ENCODE measurements at regions not wholly inside any gene's neighbourhood (a gene's known extent, or its start where the extent isn't known, plus 50 kb on each side); places are given as distances from the start of the nearest gene placed in this dataset.
A peak's percentile ranks its signal among the peaks of the same experiment; 100 is the strongest.
"Not testable (repeated sequence)": the region's sequence is repeated elsewhere in the genome, so short reads cannot be mapped to it uniquely, and the experiment has no call there.

GRCh38 chr11:69585385-69585784 lies 55.6 kb upstream of the CCND1 start:
- no peaks in the 10 kb centered on the region for H3K9me3 ChIP-seq

GRCh38 chr11:69587454-69588090 lies 53.4 kb upstream of the CCND1 start:
- Histone ChIP-seq H3K9me3 (no peaks in the 10 kb centered on the region), H3K27me3 (no peaks in the 10 kb centered on the region), H3K27ac (no peak overlapping the region), H3K4me1 (no peaks in the 10 kb centered on the region), H3K4me3 (no peak overlapping the region), H3K36me3 (no peaks in the 10 kb centered on the region)
- TF ChIP-seq EP300 (IDR thresholded peaks at IDR 0.05) = no peak
- 84% methylated on average over 5 of the region's 5 CpGs for WGBS
- DNase-seq (ENCODE audit: low spot score in 2 of 2) = no peak

More at GRCh38 chr11:69585385-69585784, 55.6 kb upstream of the CCND1 start:
- Histone ChIP-seq H3K27me3 (no peaks in the 10 kb centered on the region), H3K27ac (no peak overlapping the region), H3K4me3 (no peak overlapping the region), H3K4me1 (no peaks in the 10 kb centered on the region), H3K36me3 (no peaks in the 10 kb centered on the region)
- peak in 1 of 2 donors; percentile 8 for DNase-seq (ENCODE audit: low spot score in 2 of 2)
- 93% methylated on average over 3 of the region's 3 CpGs for WGBS
- TF ChIP-seq POLR2A (IDR thresholded peaks at IDR 0.05) = no peak
- TF ChIP-seq EP300 (IDR thresholded peaks at IDR 0.05) = no peak
- TF ChIP-seq POLR2AphosphoS5 (IDR thresholded peaks at IDR 0.05) = no peak
- no peak for TF ChIP-seq CTCF (IDR thresholded peaks at IDR 0.05)

- WGBS = 83% methylated on average over 5 of the region's 5 CpGs
- H3K9me3 ChIP-seq = no peaks in the 10 kb centered on the region
- no peak overlapping the region for H3K4me3 ChIP-seq
- H3K36me3 ChIP-seq = no peaks in the 10 kb centered on the region
- peak in 1 of 2 donors; percentile 4 for DNase-seq (ENCODE audit: low spot score in 2 of 2)
- H3K27me3 ChIP-seq = no peaks in the 10 kb centered on the region
- TF ChIP-seq EP300 (IDR thresholded peaks at IDR 0.05) (no peak), POLR2AphosphoS5 (IDR thresholded peaks at IDR 0.05) (no peak), CTCF (IDR thresholded peaks at IDR 0.05) (no peak), POLR2A (IDR thresholded peaks at IDR 0.05) (no peak)
- no peaks in the 10 kb centered on the region for H3K4me1 ChIP-seq
- H3K27ac ChIP-seq = no peak overlapping the region
These were observed 52.7 kb upstream of the CCND1 start for GRCh38 chr11:69588270-69588669.

GRCh38 chr11:69590088-69590487 lies 50.9 kb upstream of the CCND1 start:
- H3K27ac ChIP-seq; DNase-seq (ENCODE audit: low spot score in 2 of 2); H3K4me1 ChIP-seq; H3K27me3 ChIP-seq; H3K36me3 ChIP-seq; H3K9me3 ChIP-seq; H3K4me3 ChIP-seq: not testable (repeated sequence)
- WGBS = 85% methylated on average over 1 of the region's 1 CpG

Data from suprapubic skin (tissue), 4 donors.